Fibroblast of pulmonary artery (primary cell): ENCODE measurements at regions not wholly inside any gene's neighbourhood (a gene's known extent, or its start where the extent isn't known, plus 50 kb on each side); places are given as distances from the start of the nearest gene placed in this dataset.

Experiments
- DNase-seq: peaks from one replicate; pipeline ENCODE4 v3.0.0-alpha.2; 2010; ENCODE audit warnings: low read depth
- H3K4me3 ChIP-seq: replicated peaks from 2 replicates; pipeline ENCODE4 v1.5.1; 2011; ENCODE audit warnings: low read depth, mild to moderate bottlenecking, control low read depth, low read length, moderate library complexity
- TF ChIP-seq, protein P1 (sequence below): IDR thresholded peaks from 2 replicates; pipeline ENCODE4 v1.5.1; 2011; ENCODE audit warnings: mild to moderate bottlenecking, control low read depth, low read length, inconsistent platforms; ENCODE audit errors: missing control alignments

DNA sequence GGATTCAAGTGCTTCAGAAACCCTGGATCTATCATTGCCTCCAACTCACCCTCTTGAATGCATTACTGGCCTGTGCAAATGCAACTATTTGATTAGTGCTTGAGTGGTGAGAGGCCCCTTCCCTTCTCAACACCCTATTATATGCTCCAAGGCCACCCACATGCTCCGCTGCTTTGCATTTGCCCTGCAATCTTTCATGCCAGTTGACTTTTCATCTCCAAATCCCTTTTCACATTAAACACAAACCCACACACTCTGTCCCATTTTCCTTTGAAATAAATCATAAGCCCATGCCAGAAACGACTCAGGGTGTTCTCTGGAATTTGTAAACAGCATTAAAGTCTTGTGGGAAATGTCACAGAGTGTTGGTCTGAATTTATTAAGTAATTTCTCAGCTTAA is 78.9 kb upstream of the CTTNBP2NL start:
- no peak for DNase-seq

DNA sequence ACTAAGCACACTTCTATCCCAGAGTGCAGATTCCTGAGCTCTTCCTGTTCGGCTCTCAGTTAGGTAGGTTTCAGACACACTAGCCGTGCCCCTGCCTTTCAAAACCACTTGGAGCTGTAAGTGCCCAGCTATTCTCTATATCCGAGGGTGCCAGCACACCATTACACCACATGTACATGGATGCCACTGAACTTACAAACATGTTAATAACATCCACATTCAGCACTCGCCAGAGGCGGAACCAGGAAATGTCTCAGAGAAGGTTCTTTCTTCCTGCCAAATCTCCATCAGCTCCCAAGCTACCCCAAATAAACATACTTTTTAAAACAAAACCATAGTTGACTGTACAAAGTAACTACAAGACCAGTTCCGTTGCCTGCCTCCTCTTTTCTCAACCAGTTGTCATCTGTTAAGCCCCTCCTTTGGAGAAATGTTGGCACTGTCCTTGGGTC is 78.4 kb upstream of the CTTNBP2NL start:
- DNase-seq = no peak
- TF ChIP-seq, protein P1, sequence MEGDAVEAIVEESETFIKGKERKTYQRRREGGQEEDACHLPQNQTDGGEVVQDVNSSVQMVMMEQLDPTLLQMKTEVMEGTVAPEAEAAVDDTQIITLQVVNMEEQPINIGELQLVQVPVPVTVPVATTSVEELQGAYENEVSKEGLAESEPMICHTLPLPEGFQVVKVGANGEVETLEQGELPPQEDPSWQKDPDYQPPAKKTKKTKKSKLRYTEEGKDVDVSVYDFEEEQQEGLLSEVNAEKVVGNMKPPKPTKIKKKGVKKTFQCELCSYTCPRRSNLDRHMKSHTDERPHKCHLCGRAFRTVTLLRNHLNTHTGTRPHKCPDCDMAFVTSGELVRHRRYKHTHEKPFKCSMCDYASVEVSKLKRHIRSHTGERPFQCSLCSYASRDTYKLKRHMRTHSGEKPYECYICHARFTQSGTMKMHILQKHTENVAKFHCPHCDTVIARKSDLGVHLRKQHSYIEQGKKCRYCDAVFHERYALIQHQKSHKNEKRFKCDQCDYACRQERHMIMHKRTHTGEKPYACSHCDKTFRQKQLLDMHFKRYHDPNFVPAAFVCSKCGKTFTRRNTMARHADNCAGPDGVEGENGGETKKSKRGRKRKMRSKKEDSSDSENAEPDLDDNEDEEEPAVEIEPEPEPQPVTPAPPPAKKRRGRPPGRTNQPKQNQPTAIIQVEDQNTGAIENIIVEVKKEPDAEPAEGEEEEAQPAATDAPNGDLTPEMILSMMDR = no peak
- no peak overlapping the region for H3K4me3 ChIP-seq

More for the DNA sequence above, 78.9 kb upstream of the CTTNBP2NL start:
- TF ChIP-seq, protein P1 = no peak
- H3K4me3 ChIP-seq = no peak overlapping the region

DNA sequence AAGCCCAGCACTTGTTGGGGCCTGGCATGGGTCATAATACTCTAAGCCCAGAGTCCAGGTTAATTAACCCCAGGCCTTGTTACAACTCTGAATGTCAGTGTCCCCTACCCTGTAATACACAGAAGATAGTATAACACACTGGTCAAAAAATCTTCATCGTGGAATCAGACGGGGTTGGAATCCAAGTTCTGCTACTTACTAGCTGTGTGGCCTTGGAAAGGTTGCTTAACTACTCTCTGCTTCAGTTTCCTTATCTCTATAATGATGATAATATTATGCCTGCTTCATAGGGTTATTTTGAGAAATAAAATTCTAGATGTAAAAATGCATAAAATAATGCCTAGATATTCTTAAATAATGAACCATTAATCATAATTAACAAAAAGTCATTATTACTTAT is 77.8 kb upstream of the CTTNBP2NL start:
- DNase-seq = no peak
- H3K4me3 ChIP-seq = no peak overlapping the region
- TF ChIP-seq, protein P1 = no peak

DNA sequence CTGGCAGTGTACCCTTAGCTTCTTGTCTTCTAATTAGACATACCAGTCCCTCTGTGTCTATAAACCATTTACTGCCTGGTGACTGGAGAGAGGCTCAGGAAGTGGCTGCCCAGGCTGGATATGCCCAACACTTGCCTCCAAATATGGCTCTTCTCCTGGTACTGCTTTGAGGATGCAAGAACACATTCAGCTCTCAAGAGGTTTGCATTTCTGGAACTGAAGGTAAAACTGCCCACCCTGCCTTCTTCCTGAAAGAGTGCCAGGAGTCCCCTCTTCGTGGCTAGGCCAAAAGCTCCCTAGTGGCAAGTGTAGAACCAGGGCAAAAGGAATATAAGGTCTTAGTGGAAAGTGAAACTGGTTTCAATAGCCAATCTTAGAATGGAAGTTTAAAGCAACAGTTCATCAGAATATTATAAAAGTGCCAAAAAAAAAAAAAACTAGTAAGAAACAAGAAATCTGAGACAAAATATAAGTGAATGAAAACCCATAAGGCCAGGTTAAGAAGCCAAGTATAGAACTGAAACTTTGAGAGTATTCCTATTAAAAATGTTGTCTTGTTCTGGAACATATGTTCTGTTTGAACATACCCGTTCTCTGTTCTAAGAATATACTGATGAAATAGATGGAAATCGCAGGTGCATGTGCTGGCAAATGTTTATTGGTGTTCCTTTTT is 77.2 kb upstream of the CTTNBP2NL start:
- H3K4me3 ChIP-seq = no peak overlapping the region
- no peak for DNase-seq
- TF ChIP-seq, protein P1 = no peak

DNA sequence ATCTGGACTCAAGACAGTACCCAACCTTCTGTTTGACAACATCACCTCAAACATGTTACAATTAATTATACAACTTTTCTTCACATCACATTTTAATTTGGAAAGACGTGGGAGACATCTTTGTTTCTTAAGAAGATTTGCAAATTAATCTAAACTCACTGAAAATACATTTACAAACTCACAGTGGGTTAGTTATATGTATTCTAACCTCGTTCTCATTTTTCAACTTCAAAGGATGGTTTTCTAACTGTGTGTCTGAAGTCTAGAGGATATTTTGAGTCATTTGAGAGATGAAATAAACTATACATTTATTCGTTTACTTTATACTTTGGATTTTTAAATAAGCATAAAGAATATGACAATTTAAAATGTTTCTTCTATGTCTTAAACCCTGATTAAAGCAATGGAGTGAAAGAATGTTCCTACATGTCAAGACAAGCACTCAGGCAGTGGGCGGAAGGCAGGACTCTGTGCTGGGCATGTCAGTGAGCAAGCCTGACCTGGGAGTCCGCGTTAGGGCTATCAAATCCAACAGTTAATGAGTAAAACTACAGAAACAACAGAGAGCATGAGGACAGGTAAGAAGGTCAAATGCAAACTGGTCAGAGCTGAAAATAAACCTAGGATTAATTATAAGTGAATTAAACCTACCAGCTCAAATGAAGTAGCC is 76.5 kb upstream of the CTTNBP2NL start:
- TF ChIP-seq, protein P1 = no peak
- no peak for DNase-seq
- no peak overlapping the region for H3K4me3 ChIP-seq

GRCh38 chr1:112320058-112320457 is 76.0 kb upstream of the CTTNBP2NL start:
- no peak overlapping the region for H3K4me3 ChIP-seq
- no peak for DNase-seq
- TF ChIP-seq, protein P1 = no peak
